HEK293T (cell line): ENCODE measurements at regions not wholly inside any gene's neighbourhood (a gene's known extent, or its start where the extent isn't known, plus 50 kb on each side); places are given as distances from the start of the nearest gene placed in this dataset.

Source experiments
- BHLHE40 ChIP-seq: fragments of 450-650 bp; IDR thresholded peaks from 2 replicates; pipeline ENCODE4 v1.6.1; 2016; ENCODE audit warnings: mild to moderate bottlenecking, moderate library complexity, borderline replicate concordance
- CTBP1 ChIP-seq: fragments of 450-650 bp; IDR thresholded peaks from 2 replicates; pipeline ENCODE4 v1.6.1; 2016; ENCODE audit warnings: borderline replicate concordance
- ELF4 ChIP-seq: fragments of 450-650 bp; IDR thresholded peaks from 2 replicates; pipeline ENCODE4 v1.6.1; 2017; ENCODE audit warnings: antibody characterized with exemption
- FOXA1 ChIP-seq: fragments of 450-650 bp; IDR thresholded peaks from 2 replicates; pipeline ENCODE4 v1.6.1; 2016; ENCODE audit warnings: mild to moderate bottlenecking
- FOXK2 ChIP-seq: fragments of 450-650 bp; IDR thresholded peaks from 2 replicates; pipeline ENCODE4 v1.6.1; 2016; ENCODE audit warnings: mild to moderate bottlenecking
- FOXM1 ChIP-seq: fragments of 450-650 bp; IDR thresholded peaks from 2 replicates; pipeline ENCODE4 v1.6.1; 2017; ENCODE audit warnings: mild to moderate bottlenecking, borderline replicate concordance
- HDGF ChIP-seq: fragments of 450-650 bp; IDR thresholded peaks from 2 replicates; pipeline ENCODE4 v1.6.1; 2017; ENCODE audit warnings: antibody characterized with exemption, borderline replicate concordance
- LEF1 ChIP-seq: fragments of 450-650 bp; IDR thresholded peaks from 2 replicates; pipeline ENCODE4 v1.6.1; 2017; ENCODE audit warnings: mild to moderate bottlenecking, borderline replicate concordance
- SP1 ChIP-seq: fragments of 450-650 bp; IDR thresholded peaks from 2 replicates; pipeline ENCODE4 v1.6.1; 2017
- SUZ12 ChIP-seq: fragments of 450-650 bp; IDR thresholded peaks from 2 replicates; pipeline ENCODE4 v1.6.1; 2016; ENCODE audit warnings: mild to moderate bottlenecking
- TARDBP ChIP-seq: fragments of 450-650 bp; IDR thresholded peaks from 2 replicates; pipeline ENCODE4 v1.6.1; 2016
- ZNF384 ChIP-seq: fragments of 450-650 bp; IDR thresholded peaks from 2 replicates; pipeline ENCODE4 v1.6.1; 2016
- TF ChIP-seq, protein P1 (sequence below): fragments of 450-650 bp; IDR thresholded peaks from 2 replicates; pipeline ENCODE4 v1.6.1; 2016

DNA sequence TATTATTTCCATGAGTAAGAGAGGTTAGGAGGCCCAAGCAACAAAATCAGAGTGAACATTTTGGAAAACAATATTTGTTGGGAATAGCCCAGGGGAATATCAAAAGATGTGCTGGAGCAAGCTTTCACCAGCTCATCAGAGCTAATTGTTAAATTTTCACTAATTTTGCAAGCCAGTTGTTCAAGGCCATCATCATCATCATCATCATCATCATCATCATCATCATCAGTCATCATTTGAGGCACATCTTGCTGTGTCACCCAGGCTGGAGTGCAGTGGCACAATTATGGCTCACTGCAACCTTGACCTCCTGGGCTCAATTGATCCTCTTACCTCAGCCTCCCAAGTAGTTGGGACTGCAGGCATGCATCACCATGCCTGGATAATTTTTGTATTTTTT, 350.5 kb upstream of the MEF2C start:
- TF ChIP-seq SUZ12 (no peak), HDGF (no peak), LEF1 (no peak), FOXM1 (no peak), ELF4 (no peak), SP1 (no peak), BHLHE40 (no peak), FOXK2 (no peak), TARDBP (no peak), FOXA1 (no peak), CTBP1 (no peak), ZNF384 (no peak)
- TF ChIP-seq, protein P1, sequence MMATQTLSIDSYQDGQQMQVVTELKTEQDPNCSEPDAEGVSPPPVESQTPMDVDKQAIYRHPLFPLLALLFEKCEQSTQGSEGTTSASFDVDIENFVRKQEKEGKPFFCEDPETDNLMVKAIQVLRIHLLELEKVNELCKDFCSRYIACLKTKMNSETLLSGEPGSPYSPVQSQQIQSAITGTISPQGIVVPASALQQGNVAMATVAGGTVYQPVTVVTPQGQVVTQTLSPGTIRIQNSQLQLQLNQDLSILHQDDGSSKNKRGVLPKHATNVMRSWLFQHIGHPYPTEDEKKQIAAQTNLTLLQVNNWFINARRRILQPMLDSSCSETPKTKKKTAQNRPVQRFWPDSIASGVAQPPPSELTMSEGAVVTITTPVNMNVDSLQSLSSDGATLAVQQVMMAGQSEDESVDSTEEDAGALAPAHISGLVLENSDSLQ = no peak
